GM18502 (cell line): ENCODE measurements at regions not wholly inside any gene's neighbourhood (a gene's known extent, or its start where the extent isn't known, plus 50 kb on each side); places are given as distances from the start of the nearest gene placed in this dataset.

ENCODE experiments used
- ATAC-seq: cut with Tn5 transposase; IDR thresholded peaks from one replicate; pipeline ENCODE4 v1.9.1; 2021; ENCODE audit warnings: mild to moderate bottlenecking; ENCODE audit not compliant: unreplicated experiment, poor library complexity

DNA sequence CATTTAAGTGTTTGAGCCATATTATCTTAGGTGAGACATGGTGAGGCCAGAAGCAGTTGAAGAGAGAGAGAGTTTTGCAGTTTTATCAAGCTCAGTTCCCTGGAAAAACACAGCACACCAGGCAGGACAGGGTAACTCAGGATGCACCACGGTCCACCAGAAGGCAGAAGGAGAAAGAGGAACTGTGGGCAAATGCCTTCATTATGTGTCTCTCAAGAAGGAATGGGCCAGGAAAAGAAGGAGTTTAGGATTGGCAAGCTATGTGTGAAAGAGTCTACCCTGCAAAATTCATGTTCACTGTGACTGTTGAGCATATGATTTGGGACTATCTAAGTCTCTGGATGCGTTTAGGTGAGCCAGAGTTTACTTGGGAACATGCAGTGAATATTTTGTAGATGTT is 934.5 kb upstream of the MIR17HG start:
- no peak for ATAC-seq

DNA sequence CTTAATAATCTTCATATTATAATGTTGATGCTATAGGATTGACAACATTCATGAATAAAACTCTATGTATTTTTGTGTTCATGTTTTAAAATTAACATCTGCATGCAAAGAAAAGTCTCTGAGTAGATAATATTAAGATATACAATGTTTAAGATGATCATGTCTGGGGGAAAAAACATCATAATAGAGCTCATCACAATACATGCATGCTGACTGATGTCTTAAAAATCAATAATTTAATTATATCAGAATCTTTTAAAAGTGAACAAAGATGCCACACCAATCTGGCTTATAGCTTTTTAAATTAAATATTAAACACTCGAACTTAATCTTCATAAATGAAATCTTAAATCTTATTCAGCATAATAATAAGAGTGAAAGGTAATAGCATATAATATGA is 933.9 kb upstream of the MIR17HG start:
- no peak for ATAC-seq

DNA sequence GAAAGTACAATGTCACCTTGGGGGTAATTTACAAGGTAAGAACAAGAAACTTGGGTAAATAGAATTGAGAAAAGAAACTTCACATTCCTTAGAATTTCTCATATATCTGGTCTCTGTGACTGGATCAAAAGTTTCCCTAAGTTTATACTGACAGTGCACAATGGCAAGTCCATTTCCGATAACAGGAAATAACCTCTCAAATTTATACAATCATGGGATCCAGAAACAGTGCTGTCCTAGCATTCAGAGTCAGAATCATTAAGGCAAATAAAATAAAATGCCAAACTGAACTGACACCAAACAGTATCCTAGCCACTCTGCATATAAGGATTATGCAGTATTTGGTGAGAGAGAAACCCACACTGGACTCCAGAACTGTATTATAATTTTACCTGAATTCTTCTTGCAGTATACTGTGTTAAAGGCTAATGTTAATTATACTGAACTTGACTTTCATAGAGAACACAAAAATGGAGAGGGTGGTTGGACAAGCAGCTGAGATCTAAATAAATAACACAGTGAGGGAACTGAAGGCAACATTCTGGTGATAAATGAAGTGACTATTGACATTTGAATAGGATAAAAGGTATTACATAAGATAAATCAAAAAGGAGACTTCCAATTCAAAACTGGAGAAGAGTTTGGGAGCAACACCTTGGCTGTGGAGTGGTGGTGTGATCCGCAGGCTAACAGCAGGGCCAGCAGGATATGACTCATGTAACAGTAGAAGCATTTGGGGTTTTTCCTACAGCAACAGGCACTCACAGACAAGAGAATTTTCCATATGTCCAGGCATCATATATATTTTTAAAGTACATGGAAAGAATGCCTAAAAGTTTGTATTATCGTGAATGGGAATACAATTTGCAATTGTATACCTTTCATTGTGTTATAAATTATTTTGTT is 932.5 kb upstream of the MIR17HG start:
- no peak for ATAC-seq

DNA sequence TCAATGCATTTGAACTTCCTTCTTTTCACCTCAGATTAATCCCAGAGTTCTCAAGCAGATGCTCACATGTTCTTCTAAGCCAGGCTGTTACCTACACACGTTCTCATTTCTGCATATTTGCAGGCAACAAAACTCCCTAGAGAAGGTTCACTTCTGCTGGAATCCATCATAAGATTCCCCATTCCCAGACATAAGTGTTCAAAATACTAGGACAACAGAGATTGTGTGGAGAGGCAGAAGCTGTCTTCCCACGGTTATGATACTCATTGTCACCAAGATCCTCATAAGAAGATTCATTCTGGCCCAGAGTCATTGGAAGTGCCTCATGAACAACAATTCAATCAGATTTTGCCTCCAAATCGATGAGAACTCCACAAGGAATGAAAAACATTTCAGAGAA is 931.6 kb upstream of the MIR17HG start:
- no peak for ATAC-seq

DNA sequence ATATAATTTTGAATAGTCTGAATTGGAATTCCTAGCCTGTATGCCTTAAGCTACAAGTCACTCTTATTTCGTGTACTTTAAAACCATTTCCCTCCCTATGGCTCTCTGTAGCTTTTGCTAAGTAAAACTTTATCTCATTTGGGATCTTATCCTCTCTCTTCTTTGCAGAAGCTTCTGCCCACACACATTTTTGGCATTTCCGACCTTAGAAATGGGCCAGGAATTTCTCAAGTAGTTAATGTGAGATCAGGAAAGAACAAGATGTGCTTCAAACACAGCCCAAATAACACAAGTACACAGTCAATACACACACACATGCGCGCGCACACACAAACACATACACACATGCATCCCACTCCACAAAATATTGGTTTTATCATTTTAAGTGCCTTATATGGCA is 931.0 kb upstream of the MIR17HG start:
- ATAC-seq = no peak

DNA sequence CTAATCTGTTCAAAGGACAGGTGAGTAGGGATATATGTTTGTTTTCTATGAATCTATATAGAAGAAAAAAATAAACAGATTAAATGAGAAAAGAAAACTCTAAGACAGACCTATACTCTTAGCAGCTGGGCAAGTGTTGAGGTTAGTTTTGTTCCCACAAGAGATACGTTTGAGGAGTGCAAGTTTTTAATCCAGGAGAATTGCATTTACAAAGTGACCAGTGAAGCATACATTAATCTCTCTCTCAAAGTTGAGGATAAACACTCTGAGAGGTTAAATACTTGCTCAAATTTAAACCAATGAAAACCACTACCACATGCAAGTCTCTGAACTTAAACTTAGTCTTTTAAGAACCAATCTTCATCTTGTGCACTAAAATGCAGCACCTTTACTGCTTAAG is 930.5 kb upstream of the MIR17HG start:
- no peak for ATAC-seq

DNA sequence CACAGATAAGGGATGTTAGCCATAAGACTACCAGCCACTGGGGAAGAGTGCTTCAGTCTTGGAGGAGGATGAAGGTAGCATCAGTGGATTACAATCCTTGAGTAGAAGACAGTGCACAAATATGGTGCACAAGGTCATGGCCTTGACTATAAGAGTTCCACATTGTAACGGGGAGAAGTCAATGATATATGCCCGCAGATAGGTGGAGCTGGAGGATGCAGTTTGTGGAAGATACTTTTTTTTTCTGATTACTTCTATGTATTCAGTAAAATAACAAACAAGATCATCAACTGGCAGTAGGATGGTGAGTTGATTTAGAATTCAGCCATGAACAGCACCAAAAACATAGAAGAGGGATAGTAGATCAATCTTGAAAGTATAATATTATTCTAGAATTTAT is 926.8 kb upstream of the MIR17HG start:
- ATAC-seq = no peak

DNA sequence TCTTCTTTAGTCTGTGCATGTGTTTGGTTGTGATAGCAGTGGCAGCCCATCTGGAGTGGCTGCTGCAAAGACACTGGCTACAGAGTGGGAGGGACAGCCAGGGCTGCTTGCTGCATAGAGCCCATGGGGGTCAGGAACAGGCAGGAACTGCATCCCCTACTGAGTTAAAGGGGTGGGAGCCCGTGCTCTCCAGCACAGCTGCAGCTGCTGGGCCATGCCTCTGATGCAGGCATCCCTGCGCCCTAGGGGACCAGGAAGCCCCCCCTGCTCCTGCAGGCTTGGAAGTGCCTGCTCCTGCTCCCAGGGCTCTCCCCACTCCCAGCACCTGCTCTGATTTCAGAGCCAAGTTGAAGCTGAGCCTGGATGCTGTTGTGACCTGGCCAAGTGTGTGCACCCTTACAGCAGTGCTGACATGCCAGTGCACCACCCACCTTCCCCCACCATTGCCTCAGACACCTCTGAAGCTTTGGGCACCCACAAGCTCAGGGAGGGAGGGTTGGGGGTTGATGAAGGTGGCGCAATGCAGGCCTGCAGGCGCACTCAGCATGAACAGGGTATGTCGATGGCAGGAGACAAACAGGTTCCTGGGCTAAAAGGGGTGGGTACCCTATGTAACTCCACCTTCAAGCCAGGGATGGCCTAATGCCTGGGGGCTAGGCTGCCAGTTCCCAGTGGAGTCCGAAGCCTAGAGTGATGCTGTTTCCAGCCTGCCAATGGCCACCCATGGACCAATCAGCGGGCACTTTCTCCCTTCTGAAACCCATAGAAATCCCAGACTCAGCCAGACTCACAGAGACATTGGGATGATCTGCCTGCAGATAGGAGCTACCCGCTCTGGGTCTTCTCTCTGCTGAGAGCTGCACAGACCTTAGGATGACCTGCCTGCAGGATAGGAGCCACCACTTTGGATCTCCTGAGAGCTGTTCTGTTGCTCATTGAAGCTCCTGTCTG is 919.9 kb upstream of the MIR17HG start:
- ATAC-seq = no peak

DNA sequence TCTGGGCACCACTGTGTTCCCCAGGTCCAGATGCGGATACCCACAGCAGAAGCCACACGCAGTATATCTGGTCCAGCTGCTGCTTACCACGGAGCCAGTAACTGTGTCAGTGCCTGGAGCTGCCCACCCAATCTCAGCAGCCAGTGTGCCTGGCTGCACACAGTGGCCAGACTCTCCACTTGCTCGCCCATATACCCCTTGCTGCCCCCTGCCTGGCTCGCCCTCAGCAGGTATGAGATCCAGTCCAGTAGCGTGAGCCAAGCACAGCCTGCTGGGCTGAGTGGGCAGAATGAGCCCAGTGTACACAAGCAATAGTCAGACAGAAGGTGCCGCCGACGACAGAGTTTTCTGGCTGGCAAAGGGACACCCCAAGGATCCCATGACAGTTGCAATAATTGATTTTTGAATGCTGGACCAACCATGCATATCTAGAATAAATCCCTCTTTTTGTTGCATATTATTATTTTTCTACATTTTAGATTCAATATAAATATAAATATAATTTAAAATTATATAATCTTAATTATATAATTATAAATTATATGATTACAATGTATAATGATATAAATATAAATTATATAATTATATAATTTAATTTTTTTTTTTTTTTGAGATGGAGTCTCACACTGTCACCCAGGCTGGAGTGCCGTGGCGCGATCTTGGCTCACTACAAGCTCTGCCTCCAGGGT is 918.8 kb upstream of the MIR17HG start:
- no peak for ATAC-seq

DNA sequence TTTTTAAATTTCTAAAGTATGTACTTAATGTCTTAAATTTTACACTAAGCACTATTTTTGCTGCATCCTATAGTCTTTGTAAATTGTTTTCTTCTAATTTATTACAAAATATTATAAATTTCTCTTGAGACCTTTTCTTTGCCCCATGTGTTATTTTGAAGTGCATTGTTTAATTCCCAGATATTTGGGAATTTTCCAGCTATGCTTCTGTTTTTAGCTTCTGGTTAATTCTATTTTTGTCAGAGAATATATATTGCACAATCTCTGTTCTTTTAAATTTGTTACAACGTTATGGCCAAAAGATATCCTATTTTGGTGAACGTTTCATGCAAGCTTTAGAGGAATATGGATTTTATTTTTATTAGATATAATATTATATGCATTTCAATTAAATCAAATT is 917.4 kb upstream of the MIR17HG start:
- ATAC-seq = no peak

DNA sequence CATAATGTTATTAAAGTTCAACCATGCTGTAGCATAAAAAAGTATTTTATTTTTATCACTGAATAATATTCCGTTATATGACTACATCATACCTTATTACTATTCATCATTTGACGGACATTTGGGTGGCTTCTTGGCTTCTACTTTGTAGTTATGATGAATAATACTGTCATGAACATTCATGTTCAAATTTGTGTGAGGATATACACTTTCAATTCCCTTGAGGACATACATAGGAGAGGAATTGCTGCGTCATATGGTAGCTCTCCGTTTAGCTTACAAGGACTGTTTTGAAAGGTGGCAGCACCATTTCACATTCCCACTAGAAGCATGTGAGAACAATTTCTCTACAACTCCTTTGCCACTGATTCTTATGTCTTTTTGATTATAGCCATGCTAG is 910.8 kb upstream of the MIR17HG start:
- no peak for ATAC-seq

DNA sequence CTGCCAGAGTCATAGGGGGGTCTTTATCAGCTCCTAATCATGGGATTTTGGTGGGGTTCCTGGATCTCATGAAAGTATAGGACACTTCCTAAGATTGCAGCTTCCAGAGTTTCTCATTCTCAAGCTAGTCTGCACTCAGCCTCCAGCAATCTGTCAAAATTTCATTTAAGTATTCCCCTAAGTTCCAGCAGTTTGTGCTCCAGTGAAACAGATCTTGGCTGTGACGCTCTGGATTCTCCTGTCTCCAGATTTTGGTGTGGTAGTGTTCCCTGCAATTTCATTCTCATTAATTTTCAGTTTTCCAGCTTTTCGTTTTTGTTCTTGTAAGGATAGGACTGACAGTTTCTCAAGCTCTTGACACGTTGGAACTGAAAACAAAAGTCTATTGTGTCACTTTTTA is 908.9 kb upstream of the MIR17HG start:
- no peak for ATAC-seq

DNA sequence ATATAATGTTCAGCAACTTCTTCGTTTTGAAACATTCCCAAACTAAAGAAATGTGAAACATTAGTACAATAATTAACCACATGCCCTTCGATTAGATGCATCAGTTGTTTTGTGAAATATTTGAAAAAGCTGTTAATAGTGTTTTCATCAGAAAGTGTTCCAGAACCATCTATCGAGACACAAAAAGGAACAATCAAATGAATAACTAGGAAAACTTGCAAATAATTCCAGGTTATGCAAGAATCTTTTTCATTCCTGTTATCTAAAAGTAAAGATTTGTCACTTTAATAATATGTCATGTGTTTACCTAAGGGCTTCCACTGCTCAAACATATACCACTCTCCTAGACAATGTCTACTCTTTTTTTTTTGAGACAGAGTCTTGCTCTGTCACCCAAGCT is 904.2 kb upstream of the MIR17HG start:
- no peak for ATAC-seq

DNA sequence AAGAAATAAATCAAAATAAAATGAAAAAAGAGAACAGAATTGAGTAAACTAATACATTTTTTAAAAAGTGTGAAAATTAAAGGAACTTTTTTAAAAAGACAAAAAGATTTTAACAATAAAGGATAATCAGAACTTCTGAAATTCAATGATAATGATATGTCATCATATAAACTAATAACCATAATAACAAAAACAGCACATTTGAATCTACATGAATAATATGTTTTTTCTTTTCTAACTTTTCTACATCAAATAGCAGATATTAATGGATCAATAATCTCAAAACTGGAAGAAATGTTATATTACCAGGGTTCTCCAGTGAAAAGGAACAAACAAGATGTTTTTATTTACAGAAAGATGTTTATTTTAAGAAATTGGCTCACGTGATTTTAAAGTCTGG is 903.3 kb upstream of the MIR17HG start:
- no peak for ATAC-seq

DNA sequence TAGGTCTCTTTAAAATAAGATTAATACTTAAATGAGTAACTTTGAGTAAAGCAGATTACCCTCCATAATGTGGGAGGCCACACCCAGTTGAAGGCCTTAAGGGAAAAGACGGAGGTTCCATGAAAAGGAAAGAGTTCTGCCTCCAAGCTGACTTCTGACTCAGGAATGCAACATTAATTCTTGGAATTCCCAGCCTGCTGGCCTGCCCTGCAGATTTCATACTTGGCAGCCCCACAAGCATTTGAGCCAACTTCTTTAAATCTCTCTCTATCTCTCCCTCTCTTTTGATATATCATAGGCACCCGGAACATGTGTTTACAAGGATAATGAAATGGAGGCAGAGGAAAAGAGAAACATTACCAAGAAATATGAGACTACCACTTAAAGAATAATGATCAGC is 902.3 kb upstream of the MIR17HG start:
- no peak for ATAC-seq

DNA sequence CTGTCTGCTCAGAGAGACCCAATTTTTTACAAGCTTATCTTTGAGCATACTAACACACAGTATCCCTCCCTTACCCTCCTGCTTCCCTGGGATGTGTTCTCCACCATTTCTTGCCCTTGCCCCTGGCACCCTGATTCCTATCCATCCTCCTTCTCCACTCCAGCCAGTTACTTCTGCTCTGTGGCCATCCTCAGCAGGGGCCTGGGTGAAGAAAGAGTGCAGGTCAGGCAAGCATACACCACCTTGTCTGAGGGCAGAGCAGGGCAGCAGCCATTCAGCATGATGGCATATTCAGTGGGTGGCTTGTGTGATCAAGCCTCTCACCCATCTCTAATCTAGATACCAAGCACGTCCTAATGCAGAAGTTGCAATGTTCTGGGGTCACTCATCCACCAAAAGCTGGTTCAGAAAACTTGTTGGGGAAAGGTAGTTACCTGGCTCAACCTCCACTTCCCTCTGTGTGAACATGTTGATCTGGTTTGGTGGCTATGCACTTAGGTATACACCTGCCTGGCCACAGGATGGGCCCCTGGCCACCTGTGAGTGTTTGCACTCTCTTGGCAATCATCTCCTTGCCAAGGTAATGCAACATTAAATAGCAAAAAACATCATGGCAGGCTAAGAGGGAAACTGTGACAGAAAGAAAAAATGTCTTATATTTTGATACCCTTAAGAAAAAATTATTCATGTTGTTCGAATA is 900.3 kb upstream of the MIR17HG start:
- no peak for ATAC-seq

DNA sequence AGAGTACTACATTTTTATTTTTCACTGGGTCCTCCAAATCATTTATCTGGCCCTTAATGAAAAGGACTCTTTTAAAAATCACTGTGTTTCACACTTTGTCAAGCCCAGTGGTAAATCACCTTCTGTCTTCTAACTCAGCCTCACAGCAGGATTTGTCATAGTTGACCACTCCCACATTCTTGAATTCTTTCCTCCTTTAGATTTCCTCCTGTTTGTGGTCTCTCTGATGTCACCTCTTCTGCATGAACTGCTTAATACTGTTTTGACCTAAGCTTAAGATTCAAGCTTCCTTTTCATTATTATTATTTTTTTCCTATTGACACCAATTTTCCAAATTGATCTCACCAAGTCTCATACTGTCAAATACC is 899.8 kb upstream of the MIR17HG start:
- no peak for ATAC-seq

DNA sequence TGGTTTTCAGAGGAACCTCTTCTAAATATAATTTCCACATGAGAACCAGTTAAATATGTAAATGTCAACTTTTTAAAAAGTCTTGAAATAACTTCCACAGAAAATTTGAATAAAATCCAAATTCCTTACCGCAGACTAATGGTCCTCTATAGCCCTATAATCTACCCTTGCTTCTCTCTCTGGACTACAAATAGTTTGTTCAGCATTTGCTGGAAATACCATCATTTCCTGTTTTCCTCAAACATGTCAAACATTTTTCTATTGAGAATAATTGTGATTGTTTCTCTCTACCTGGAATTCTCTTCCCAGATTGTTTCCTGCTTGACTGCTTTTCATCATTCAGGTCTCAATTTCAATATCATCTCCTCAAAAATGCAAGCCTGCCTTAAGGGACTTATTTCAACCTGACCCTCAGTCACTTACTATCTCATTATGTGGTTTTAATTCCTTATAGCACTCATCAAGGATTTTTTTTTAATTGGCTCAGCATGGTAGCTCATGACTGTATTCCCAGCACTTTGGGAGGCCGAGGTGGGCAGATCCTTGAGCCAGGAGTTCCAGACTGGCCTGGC is 898.9 kb upstream of the MIR17HG start:
- ATAC-seq = no peak

DNA sequence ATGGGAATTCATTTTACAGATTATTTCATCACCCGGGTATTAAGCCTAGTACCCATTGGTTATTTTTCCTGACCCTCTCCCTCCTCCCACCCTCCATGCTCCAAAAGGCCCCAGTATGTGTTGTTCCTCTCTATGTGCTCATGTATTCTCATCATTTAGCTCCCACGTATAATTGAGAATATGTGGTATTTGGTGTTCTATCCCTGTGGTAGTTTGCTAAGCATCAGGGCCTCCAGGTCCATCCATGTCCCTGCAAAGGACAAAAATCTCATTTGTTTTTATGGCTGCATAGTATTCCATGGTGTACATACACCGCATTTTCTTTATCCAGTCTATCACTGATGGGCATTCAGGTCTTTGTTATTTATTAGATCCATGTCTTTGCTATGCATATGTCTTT is 894.1 kb upstream of the MIR17HG start:
- no peak for ATAC-seq
